GM18861 (cell line): ENCODE measurements at regions not wholly inside any gene's neighbourhood (a gene's known extent, or its start where the extent isn't known, plus 50 kb on each side); places are given as distances from the start of the nearest gene placed in this dataset.
"Not testable (repeated sequence)": the region's sequence is repeated elsewhere in the genome, so short reads cannot be mapped to it uniquely, and the experiment has no call there.

Source experiments
- ATAC-seq: cut with Tn5 transposase; IDR thresholded peaks from one replicate; pipeline ENCODE4 v1.9.1; 2021; ENCODE audit not compliant: unreplicated experiment

DNA sequence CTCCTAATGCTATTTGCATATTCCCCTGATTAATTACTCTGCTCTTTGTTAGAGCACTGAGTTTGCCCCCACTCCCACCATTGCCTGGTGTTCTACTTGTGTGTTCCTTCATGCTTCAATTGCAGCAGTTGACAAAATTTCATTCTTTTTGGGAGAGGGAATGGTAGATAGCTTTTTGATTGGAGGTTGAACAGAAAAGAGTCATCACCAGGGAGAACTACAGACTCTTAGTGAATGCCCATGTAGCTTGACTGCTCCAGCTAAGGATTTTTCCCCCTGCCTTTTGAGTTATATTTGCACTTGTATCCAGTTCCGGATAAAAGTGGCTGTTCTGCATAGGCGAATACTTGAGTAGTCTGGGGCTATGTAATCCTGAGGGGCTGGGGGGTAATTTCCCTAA is 183.9 kb downstream of the ETNK1 start:
- no peak for ATAC-seq

DNA sequence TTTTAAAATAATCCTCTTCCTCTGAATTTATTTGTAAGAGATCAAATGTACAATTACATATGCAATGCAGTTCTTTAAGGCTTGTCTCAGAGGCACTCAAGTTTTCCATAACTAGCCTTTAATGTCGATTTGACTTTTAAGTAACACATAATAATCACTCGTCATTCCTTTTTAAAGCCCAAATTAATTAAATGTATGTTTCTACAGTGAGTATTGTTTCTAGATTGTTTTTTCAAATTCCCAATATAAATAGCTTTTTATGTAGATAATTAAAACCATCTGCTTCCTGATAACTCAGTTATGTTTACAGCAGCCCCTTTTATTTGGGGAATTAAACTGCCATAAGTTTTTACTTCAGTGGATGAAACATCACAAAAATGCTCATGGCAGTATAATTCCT is 185.1 kb downstream of the ETNK1 start:
- ATAC-seq, result no peak

DNA sequence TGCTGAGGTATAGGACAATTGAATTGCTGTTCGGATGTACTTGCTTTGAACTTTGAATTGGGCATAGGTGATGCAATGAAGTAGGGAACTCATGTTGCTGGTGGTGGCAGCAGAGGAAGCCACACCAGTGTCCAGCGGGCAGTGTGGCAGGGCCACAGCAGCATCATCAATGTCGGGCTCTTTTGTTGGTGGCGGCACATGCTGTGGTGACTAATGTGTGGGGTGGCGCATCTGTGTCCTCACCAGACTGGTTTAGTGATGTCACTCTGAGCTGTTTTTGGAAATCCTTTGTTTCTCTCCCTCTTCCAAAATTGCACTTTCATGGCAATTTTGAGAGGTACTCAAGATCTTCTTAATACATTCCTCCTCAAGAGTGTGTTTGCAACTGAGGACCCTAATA is 187.6 kb downstream of the ETNK1 start:
- ATAC-seq, result no peak

DNA sequence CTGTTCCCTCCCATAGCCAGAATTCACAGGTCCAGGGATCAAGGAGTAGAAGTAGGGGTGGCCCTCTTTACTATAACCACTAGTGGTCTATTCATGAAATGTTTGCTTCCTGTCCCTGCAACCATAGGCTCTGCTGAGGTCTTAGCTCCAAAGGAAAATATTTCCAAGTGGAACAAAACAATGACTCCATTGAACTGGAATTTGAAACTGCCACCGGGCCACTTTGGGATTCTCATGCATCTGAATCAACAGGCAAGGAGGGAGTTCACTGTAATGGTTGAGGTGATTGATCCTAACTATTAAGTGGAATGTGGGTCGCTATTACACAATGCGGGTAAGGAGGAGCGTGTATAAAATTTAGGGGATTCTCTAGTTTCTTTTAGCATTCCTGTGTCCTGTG is 197.0 kb downstream of the ETNK1 start:
- ATAC-seq, result no peak

DNA sequence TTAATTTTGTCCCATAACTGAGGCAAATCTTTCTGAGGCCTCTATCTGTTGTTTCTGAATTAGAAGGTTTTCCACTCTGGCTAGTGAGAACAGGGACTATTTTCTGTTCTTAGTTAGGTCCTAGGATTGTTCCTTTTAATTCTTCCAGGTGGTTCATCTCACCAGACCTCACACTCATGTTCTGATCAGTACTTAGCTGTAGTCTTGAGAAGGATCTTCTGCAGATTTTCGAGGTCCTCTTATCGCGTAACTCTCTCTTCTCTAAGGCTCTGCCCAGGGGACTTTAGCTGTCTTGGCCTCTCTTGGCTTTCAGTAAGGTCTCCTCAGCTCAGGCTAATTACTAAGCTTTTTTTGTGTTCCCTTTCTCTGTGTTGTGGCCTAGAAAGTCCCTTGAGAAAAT is 201.1 kb downstream of the ETNK1 start:
- ATAC-seq, result no peak

DNA sequence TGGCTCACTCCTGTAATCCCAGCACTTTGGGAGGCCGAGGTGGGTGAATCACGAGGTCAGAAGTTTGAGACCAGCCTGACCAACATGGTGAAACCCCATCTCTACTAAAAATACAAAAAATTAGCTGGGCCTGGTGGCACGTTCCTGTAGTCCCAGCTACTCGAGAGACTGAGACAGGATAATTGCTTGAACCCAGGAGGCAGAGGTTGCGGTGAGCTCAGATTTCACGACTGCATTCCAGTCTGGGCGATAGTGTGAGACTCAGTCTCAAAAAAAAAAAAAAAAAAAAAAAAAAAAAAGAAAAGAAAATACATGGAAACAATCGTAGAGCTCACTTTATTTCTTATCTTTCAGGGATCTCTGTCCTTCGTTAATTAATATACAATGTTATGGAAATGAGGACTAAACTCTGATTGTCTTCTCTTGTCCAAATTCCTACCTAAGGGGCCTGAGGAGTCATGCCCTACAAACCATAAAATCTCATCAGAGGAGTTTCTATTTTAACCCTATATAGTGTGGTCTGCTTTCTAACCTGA is 201.5 kb downstream of the ETNK1 start:
- not testable (repeated sequence) for ATAC-seq

DNA sequence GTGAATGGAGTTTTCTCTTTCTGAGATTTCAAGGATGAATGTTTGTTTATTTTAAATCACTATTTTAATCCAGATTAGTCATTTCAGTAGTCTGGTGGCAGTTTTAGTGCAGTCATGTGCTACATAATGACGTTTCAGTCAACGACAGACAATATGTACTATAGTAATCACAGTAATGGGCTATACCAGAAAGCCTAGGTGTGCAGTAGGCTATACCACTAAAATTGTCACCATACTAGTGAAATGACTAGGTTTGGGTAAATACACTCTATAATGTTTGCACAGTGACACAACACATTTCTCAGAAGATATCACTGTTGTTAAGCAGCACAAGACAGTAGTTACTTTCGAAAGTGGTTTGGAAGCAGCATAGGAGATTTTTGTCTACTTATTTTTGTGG is 203.1 kb downstream of the ETNK1 start:
- no peak for ATAC-seq

DNA sequence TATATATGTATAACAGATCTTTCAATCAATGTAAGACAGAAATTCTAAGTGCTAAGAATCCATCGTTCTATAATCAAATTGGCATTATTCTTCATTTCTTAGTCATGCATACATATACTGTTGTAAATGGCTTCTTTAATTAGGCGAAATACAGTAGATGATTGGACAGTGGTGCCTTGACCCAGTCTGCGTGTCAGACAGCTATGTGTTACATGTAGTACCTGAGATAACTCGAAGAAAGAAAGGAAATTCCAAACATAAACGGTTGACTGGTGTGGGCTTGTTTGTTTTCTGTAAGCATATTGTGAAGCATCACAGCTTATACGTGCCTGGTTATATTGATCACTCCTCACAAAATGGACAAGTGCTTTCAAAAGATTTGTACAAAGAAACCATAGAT is 210.5 kb downstream of the ETNK1 start:
- no peak for ATAC-seq

DNA sequence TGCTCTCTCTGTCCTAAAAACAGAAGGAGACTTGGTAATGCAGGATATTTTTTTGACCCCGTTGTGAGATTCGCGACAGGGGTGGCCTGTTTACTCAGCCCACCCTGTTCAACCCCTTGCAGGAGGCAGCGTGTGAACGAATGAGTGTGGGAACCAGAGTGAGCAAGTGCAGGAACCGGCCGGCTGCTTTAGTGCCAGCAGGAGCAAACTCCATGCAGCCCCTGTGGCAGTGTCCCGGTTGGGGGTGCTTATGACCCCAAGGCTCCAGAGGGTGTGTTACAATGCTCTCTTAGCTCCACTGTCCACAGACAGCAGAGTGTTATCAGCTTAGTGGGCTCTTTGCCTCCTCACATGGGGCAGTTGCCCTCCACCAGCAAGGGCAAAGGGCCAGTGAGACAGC is 225.2 kb downstream of the ETNK1 start:
- no peak for ATAC-seq

DNA sequence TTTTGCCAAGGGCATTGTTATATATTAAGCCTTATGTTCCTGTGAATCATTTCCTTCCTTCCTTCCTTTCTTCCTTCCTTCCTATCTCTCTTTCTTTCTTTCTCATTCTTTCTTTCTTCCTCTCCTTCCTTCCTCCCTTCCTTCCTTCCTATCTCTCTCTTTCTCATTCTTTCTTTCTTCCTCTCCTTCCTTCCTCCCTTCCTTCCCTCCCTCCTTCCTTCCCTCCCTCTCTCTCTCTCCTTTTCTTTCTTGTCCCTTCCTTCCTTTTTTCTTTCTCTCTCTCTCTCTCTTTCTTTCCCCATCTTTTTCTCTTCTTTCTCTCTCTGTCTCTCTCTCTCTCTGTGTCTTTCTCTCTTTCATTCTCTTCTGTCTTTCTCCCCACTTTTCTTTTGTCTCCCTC is 226.6 kb downstream of the ETNK1 start:
- no peak for ATAC-seq

DNA sequence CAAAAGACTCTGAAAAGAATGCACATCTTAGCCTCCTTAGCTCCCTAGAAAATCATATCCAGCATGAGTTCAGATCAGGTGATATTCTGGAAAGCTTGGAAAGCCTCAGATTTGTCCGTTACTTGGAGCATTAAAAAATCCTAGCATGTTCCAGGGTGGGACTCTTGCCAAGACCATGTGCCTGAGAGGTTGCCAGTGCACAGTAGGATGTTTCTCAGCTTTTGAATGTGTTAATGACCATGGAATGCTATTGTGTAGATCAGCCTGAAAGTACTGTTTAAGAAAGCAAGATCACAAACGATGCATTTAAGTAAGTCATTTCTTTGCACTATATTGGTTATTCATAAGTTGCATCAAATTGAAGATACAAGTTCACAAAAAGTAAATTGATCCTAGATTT is 230.5 kb downstream of the ETNK1 start:
- ATAC-seq, result no peak

DNA sequence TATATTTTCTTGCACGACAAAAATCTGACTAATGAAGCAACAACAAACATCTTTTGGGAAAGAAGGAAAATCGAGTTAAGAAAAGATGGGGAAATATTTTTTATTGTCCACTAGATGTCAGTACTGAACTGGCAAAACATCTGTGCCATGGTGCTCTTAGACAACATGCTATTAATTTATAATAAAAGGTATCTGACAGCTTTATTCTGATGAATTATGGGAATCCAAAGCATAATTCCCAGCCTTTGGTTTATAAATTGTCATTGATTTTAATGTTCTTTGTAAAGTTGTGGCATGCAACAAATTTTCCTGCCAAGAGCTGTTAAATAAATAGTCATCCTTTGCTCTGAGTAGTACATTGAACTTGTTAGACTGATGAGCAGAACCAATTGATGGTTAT is 231.2 kb downstream of the ETNK1 start:
- no peak for ATAC-seq

DNA sequence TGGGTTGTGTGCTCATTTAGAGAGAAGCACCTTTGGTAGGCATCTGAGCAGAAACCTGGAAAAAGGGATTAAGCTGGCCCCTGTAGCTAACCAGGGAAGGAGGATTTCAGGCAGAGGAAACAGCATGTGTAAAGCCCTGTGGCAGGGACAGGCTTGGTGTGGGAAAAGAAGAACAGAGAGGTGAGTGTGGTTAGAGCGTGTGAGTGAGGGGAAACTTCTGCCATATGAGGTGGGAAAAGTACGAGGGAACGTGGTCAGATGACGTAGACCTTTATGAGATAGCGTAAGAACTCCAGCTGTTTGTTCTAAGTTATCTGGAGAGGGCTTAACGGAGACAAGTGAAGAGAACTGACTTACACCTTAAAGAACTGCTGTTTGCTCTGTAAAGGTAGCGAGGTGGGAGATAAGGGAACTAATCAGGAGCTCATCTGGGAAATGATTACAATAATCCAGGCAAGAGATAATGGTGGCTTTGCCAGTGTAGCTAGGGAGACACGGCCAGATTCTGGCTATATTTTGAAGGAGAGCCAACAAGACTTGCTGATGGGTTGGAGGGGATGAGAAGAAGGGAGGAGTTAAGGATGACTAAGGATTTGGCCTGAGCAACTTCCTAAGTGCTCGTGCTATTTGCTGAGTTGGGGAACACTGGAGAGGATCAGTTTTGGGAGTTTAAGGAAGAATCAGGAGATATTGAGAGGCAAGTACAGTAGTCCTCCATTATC is 234.0 kb downstream of the ETNK1 start:
- no peak for ATAC-seq

DNA sequence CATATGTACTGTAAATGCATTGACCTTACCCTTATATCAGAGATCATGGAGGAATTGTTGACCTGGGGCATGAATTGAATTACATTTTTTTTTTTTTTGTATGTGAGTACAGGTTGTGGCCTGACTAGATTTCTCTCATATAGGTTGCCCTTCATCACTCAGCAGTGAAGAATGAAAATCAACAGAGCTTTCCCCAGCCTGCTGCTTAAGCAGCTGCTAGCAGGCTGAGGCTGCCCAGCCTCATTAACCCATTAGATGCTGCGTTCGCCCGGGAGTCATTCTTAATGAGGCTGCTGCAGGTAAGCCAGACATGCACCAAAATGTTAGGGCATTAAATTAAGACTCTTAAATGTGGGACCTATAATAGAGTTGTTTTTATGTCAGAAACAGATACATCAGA is 236.0 kb downstream of the ETNK1 start:
- ATAC-seq, result no peak

DNA sequence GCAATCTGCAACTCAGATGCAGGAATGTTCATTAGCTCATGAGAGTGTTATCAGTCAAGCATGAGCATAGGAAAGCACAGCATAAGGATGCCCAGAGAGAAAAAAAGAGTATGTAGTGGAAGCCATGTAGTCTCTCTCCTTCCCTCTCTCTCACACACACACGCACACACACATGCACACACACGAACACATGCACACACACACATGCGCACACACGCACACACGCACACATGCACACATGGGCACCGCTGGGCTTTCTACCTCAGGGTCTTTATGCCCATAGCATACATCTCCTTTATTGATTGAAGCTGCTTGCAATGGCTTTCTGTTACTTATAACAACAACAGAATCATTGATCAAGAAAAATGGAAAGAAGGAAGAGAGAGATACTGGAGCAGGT is 240.9 kb downstream of the ETNK1 start:
- no peak for ATAC-seq

DNA sequence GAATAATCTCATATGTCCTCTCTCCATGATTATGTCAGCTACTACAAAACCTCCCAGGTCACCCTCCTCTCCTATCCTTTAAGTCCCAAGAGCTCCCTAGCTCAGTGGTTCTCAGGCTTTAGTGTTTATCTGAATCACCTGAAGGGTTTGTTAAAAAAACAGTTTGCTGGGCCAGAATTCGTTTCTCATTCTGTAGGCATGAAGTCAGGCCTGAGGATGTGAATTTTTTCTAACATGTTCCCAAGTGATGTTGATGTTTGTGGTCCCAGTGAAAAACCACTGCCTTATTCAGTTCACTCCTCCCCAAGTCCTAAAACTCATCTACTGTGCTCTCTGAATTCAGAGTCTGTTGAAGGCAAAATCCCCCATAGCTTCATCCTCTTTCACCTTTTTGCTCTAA is 241.4 kb downstream of the ETNK1 start:
- ATAC-seq, result no peak

DNA sequence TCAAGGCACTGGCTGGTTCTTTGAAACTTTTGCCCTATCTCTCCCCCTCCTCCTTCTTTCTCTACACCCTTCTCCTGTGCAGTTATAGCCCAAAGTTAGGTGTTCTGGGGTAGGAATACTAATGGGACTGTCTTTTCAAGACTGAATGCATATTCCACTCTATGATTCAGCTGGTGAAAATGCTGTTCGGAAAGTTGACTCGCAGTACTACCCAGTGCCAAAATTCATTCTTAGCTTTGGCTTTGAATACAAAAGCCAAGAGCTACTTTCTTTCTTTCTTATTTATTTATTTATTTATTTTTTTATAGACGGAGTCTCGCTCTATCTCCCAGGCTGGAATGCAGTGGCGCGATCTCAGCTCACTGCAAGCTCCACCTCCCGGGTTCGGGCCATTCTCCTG is 249.2 kb downstream of the ETNK1 start:
- no peak for ATAC-seq

DNA sequence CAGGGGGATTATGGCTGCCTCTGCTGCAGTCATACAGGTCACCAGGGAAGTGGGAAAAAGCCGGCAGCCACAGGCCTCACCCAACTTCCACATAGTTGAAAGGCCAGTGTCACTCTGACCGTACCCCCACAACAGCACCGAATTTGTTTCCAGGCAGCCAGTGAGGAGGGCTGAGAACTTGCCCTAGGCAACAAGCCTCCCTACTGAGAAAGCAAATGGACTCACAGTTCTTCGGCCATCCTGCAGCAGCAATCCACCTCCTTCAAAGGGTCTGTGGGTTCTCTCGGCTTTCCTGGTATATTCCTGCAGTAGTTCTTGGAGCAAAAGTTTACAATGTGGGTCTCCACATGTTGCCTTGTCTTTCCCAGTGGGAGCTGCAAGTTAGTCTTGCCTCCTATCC is 251.3 kb downstream of the ETNK1 start:
- ATAC-seq, result no peak

DNA sequence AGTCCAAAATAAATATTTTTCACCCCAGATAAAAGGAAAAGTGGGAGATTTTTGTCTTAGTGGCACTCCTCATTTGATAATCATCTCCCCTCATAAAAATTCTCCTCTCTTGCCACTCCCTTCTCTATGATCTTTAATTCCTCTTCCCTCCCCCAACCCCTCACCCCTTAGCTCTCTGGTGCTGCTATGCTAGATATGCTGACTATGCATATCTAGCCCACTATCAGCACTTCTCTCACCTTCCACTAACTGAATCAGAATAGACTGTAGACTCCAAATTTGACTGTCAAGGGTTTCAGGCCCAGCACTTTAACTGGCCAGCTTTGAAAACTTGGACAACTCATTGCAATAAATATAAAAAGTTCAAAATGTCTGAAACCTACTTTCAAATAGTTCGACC is 254.2 kb downstream of the ETNK1 start:
- ATAC-seq, result no peak

DNA sequence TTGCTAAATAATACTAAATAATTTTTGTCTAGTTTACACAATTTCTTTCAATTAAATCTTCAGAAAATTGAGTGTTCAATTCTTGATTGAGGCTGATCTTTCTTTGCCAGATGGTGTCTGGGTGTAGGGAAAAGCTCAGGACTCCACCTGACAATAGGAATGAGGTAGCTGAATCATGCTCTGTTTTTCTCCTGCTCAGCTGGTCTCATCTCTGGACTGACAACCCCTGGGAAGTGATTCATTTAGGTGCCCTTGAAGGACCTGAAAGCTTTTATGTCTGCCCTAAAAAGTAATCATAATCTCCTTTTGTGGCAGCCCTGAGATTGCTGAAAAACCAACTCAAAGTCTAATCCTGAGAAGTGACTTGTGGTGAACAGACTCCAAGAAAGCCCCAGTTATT is 255.4 kb downstream of the ETNK1 start:
- no peak for ATAC-seq

DNA sequence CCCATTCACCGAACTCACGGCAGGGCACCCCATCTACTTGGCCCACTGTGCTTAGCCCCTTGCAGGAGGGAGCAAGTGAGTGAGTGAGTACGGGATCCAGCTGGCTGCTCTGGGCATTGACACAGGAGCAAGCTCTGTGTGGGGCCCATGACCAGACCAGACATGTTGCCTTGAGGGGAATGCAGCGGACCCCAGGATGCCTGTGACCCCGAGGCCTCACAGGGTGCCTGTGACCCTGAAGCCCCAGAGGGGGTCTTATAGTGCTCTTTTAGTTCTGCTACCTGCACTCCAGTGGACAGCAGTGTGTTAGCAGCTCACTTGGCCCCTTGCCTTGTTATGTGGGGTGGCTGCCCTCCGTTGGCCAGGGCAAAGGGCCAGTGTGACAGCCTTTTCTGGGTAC is 255.8 kb downstream of the ETNK1 start:
- no peak for ATAC-seq

DNA sequence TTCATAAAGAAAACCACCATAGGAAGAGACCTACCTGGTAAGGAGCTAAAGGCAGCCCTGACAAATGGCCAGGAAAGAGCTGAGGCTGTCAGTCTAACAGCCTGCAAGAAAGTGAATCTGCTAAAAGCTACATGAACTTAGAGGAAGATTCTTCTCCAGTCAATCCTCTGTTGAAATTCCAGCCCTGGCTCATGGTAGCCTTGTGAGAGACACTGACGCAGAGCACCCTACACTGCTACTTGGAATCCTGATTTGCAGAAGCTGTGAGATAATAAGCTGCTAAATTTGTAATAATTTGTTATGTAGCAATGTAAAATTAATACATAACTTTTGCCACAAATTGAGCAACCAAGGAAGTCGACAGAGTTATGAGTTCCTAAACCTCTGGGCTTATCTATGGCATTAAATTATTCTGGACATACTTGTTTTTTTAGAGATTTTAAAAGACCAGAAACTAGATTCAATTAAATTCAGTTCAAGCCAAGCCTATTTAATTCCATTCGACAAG is 257.0 kb downstream of the ETNK1 start:
- no peak for ATAC-seq

DNA sequence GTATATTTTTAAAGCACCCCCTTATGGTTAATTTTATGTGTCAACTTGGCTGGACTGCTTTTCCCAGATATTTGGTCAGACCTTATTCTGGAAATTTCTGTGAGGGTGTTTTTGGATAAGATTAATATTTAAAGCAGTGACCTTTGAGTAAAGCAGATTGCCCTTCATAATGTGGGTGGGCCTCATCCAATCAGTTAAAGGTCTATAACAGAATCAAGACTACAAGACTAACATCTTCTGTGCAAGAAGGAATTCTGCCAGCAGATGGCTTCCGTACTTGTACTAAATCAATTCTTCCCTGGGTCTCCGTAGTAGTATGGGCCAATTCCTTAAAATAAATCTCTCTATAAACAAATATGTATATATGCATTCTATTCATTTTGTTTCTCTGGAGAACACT is 257.6 kb downstream of the ETNK1 start:
- no peak for ATAC-seq
